ENCODE measurements at regions not wholly inside any gene's neighbourhood (a gene's known extent, or its start where the extent isn't known, plus 50 kb on each side); places are given as distances from the start of the nearest gene placed in this dataset.

DNA sequence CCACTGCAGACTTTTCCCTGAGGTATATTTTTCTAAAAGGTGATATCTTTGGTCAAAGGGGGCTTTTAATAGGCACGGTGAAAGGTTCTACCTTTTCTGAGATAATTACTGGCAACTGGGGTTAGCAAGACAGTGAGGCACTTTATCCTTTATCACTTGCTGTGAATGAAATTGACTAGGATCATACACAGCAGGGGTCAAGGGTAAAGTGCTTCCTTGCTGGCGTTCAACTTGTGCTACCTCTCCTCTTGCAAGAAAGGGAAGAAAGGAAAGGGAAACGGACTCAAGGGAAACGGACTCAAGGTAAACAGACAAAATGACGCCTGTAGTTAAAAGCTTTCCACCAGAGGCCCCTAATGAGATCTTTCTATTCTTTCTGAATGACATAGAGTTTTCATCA, 78.6 kb upstream of the RAPGEF2 start:
- TF ChIP-seq, protein P1, sequence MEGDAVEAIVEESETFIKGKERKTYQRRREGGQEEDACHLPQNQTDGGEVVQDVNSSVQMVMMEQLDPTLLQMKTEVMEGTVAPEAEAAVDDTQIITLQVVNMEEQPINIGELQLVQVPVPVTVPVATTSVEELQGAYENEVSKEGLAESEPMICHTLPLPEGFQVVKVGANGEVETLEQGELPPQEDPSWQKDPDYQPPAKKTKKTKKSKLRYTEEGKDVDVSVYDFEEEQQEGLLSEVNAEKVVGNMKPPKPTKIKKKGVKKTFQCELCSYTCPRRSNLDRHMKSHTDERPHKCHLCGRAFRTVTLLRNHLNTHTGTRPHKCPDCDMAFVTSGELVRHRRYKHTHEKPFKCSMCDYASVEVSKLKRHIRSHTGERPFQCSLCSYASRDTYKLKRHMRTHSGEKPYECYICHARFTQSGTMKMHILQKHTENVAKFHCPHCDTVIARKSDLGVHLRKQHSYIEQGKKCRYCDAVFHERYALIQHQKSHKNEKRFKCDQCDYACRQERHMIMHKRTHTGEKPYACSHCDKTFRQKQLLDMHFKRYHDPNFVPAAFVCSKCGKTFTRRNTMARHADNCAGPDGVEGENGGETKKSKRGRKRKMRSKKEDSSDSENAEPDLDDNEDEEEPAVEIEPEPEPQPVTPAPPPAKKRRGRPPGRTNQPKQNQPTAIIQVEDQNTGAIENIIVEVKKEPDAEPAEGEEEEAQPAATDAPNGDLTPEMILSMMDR (IDR thresholded peaks at IDR 0.05) = no peak
- TF ChIP-seq POLR2A (IDR thresholded peaks at IDR 0.05) (no peak), POLR2AphosphoS5 (IDR thresholded peaks at IDR 0.05) (no peak)

Data from prostate gland (tissue), 2 donors.